NCI-H345 (cell line): ENCODE measurements at regions not wholly inside any gene's neighbourhood (a gene's known extent, or its start where the extent isn't known, plus 50 kb on each side); places are given as distances from the start of the nearest gene placed in this dataset.

Experiments used
- DNase-seq: peaks from one replicate; lab custom pipeline; 2025; lab: John Stamatoyannopoulos, UW

GRCh38 chr2:145059343-145059742 lies 539.4 kb upstream of the ZEB2 start:
- no peak for DNase-seq

GRCh38 chr2:145058457-145058856 lies 538.5 kb upstream of the ZEB2 start:
- no peak for DNase-seq

GRCh38 chr2:145055651-145056050 lies 535.7 kb upstream of the ZEB2 start:
- no peak for DNase-seq

DNA sequence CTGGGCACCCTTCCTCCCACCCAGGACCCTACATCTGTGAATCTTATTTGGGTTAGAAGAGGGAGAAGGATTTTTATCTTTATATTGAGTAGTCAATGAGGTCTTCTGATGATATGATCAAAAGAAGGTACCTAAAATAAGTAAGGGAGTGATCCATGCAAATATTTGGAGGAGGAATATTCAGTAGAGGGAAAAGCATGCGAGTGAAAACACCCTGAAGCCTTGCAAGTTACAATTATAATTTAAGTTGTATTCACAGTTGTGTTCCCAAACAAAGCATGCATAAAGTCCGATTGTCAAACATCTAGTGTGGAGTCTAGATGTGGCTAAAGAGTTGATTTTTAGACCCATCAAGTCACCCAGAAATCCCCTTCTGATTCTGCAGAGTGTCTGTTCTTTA lies 530.2 kb upstream of the ZEB2 start:
- DNase-seq = no peak

DNA sequence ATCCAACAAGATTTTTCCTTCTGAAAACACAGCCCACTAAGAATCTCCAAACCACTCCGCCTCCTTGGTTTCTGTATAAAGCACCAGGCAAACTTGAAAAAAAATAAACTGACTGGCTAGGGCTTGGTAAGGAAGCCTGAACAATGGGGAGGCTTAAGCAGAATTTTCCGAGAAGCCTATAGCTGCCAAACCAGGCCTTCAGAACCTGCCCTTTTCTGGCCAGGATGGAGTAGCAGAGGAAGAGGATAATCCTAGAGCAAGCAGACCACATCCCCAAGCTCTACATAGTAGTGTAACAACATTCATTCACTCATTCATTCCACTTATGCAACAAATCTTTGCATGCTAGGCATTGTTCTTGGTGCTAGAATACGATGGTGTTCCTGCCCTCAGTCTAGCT lies 529.6 kb upstream of the ZEB2 start:
- DNase-seq = no peak

GRCh38 chr2:145047554-145047953 lies 527.6 kb upstream of the ZEB2 start:
- DNase-seq = no peak

DNA sequence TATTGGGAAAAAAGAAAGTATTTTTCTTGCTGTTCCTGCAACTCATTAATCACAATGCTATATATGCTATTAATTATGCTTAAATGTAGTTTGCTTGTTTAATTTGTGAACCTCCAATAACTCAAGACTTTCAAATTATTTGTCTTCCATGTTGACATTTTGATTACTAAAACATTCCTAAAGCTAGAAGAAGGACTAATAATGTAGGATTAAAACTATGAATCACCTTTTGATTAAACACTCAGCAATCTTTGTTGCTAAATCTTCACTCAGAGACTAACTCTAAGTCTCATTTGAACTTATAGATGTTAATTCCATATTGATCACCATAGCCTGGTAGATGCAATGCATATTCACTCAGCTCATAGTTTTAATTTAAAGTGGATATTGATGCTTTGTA lies 524.6 kb upstream of the ZEB2 start:
- no peak for DNase-seq

DNA sequence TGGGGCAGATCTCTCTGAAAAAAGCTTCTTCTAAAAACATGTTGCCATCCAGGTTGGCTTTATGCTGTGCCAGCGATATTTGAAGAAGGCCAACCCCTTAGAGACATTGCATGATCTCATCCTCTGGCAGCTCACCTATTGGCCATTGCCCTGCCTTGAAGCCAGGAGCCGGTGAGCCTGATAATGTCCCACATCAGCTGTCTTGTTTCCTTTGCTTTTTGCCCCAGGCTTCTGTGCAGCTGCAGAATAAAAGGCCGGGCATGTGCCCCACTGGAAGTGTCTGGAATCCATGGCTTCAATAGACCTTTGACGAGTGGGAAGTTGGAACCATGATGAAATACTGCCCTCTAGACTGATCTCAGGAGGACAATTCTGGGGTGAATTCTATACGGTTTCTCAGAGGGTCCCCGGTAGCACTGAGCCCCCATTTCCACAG lies 523.5 kb upstream of the ZEB2 start:
- no peak for DNase-seq

DNA sequence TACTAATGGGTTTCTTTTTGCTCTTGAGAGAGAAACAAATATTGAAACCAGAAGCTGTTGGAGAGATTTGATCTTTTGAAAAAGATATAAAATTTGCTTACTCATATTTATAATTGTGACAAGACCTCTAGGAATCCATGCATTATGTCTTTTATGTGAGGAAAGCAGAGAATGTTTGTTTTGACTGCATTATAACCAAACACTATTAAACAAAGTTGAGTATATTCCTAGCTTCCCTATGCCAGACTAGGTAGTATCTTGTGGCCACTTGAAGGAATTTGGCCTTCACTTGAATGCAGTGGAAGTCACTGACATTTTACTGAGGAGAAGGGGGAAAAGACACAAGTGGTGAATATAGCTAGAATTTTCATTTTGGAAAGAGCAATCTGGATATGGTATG lies 521.8 kb upstream of the ZEB2 start:
- no peak for DNase-seq

- no peak for DNase-seq
Observed at GRCh38 chr2:145040433-145040832, 520.5 kb upstream of the ZEB2 start.

DNA sequence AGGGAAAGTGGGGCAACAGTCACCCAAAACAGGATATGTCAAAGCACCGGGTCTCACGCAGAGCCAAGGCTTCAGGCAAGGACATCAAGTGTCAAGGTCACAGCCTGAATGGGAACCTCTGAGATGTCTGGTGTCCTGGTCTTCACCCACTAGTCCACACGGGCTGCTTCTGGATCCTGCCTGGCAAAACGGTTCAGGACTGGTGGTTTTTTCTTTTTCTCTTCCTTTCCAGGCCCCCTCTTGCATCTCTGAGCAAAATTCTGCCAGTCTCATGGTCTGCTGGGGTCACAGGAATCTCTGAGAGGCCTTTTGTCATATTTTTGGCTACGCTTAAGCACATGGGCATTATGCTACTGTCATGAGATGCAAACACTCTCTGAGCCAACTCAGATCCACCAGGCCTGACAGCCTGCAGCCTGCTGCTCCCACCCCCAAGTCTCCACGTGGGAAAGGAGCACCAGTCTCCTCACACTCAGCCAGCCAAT lies 518.2 kb upstream of the ZEB2 start:
- no peak for DNase-seq

- no peak for DNase-seq
Observed at GRCh38 chr2:145036421-145037011, 516.6 kb upstream of the ZEB2 start.

- no peak for DNase-seq
Observed at GRCh38 chr2:145034511-145034910, 514.6 kb upstream of the ZEB2 start.

DNA sequence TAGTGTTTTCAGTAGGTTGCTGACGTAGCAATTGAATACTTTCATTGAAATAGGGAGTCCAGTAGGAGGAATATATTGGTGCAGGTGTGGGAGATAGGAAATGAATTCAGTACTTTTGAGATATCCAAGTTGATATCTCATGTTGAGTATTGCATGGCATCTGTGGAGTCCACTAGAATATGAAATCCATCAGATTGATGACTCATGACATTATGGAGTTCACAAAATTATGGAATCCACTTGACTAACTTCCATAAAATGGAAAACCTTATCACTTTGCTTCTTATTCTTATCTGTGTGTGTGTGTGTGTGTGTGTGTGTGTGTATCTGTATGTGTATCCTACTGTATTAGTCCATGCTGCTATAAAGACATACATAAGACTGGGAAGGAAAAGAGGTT lies 513.5 kb upstream of the ZEB2 start:
- DNase-seq = no peak

DNA sequence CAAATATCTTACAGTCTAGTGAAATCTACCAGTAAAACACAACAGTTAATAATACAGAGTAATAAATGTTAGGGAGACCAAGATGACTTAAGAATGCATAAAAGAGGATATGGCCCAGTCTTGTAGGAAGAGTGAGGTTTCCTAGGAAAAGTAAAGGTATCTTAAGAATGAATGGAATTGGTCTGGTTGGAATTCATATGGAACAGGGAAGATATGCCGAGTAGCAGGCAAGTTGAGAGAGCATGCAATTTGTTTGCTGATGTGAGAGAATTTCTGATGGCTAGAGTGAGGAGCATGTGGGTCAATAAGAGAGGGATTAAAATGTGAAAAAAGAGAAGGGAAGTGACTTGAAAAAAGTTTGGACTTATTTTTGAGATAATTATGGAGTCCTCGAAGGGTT lies 512.9 kb upstream of the ZEB2 start:
- DNase-seq = no peak

- no peak for DNase-seq
Observed at GRCh38 chr2:145029873-145030272, 510.0 kb upstream of the ZEB2 start.

GRCh38 chr2:145029081-145029480 lies 509.2 kb upstream of the ZEB2 start:
- no peak for DNase-seq

DNA sequence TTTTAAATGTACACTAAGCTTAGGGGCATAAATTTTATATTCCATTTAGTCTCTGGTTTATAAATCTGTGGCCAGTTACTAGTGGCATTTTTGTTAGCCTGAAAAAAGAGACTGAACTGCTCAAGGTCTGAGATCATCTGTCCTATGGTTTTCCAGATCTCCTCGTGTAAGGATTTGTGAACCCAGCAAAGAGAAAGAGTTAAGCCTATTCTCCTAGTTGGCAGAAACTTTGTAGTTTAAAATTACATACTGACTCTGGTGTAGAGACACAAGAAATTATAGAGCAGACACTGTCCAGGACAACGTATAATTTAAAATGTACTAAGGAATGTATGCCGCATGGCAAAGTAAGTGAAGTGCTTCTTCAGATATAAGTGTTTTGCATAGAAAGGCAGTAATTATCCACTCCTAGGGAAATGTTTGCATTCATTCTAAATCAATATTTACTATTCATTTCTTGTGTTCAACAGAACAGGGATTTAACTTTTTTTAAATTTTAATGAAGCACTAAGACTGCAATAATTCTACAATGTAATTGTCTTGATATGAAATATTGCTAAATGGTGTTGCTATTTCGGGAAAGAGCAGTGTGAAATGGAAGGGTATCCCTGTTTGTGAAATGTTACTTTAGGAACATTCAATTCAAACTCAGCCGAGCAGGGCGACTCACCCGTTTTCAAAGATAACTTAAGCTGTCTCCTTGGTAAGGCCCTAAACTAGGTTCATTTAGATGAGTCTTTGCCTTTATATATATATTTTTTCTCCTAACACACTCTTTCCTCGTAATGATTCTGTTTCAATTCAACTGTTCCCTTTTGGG lies 508.4 kb upstream of the ZEB2 start:
- DNase-seq = no peak

GRCh38 chr2:145026456-145027455 lies 506.8 kb upstream of the ZEB2 start:
- DNase-seq = no peak

GRCh38 chr2:145025382-145025781 lies 505.5 kb upstream of the ZEB2 start:
- DNase-seq = no peak

GRCh38 chr2:145023334-145023934 lies 503.5 kb upstream of the ZEB2 start:
- DNase-seq = no peak
